ENCODE measurements at regions not wholly inside any gene's neighbourhood (a gene's known extent, or its start where the extent isn't known, plus 50 kb on each side); places are given as distances from the start of the nearest gene placed in this dataset.

DNA sequence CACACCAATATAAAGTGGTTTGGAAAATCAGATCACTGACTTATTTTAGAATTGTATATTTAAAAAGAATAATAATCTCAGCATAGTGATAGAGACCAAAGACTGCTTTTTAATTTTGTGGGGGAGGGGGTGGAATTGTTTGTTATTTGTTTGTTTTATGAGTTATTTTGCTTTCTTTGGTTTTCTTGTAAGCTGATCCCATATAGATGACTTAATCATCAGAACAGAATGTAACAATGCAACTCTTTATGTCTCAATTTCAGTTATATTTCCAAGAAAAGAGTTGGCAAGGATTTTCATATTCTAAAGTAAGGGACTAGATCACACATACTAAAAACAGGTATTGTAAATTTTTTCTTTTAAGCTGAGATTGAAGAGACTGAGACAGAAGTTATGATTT, 984.9 kb downstream of the TLE4 start:
- no peak overlapping the region for H3K4me3 ChIP-seq (replicated peaks in 1 of 3; ENCODE audit: insufficient read depth in 1 of 3, low read depth in 1 of 3, low read length in 3 of 3)
- no TSS peak for BruUV-seq (replicated peaks)
- H3K27ac ChIP-seq (ENCODE audit: insufficient read depth, low read depth, low read length), result no peak overlapping the region
- no peak for TF ChIP-seq GATA2 (IDR thresholded peaks at IDR 0.05; ENCODE audit: insufficient read depth, insufficient read length, low read depth, low read length)
- TF ChIP-seq FOS (IDR thresholded peaks at IDR 0.05; ENCODE audit: borderline replicate concordance, insufficient read depth, low read length), result no peak
- TF ChIP-seq, protein P1, sequence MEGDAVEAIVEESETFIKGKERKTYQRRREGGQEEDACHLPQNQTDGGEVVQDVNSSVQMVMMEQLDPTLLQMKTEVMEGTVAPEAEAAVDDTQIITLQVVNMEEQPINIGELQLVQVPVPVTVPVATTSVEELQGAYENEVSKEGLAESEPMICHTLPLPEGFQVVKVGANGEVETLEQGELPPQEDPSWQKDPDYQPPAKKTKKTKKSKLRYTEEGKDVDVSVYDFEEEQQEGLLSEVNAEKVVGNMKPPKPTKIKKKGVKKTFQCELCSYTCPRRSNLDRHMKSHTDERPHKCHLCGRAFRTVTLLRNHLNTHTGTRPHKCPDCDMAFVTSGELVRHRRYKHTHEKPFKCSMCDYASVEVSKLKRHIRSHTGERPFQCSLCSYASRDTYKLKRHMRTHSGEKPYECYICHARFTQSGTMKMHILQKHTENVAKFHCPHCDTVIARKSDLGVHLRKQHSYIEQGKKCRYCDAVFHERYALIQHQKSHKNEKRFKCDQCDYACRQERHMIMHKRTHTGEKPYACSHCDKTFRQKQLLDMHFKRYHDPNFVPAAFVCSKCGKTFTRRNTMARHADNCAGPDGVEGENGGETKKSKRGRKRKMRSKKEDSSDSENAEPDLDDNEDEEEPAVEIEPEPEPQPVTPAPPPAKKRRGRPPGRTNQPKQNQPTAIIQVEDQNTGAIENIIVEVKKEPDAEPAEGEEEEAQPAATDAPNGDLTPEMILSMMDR (IDR thresholded peaks at IDR 0.05; ENCODE audit: extremely low read depth in 1 of 2, insufficient read depth in 1 of 2, low read depth in 1 of 2, low read length in 2 of 2), result no peak
- TF ChIP-seq, protein P2, sequence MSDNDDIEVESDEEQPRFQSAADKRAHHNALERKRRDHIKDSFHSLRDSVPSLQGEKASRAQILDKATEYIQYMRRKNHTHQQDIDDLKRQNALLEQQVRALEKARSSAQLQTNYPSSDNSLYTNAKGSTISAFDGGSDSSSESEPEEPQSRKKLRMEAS (IDR thresholded peaks at IDR 0.05; ENCODE audit: insufficient read depth, insufficient read length), result no peak
- no peak for TF ChIP-seq JUN (IDR thresholded peaks at IDR 0.05; ENCODE audit: borderline replicate concordance, insufficient read depth, insufficient read length, low read depth)
- TF ChIP-seq EZH2 (IDR thresholded peaks at IDR 0.05; ENCODE audit: borderline replicate concordance, low read depth, low read length, severe bottlenecking), result no peak
- no peak for TF ChIP-seq MYC (IDR thresholded peaks at IDR 0.05; ENCODE audit: low read depth, low read length)
- no peak for TF ChIP-seq POLR2AphosphoS5 (IDR thresholded peaks at IDR 0.05; ENCODE audit: insufficient read depth, low read depth, low read length)
- TF ChIP-seq POLR2A (IDR thresholded peaks at IDR 0.05; ENCODE audit: low read depth, low read length), result no peak
- H3K4me2 ChIP-seq (ENCODE audit: insufficient read depth, low read length), result no peak overlapping the region
- H3K36me3 ChIP-seq (ENCODE audit: control insufficient read depth in 2 of 2, extremely low read depth in 1 of 2, insufficient read depth in 2 of 2, low read length in 2 of 2), result no peaks in the 10 kb centered on the region
- FAIRE-seq, result no peak
- H3K9ac ChIP-seq (replicated peaks; ENCODE audit: extremely low read depth, insufficient read depth, low read length), result no peak overlapping the region
- H3K4me1 ChIP-seq (ENCODE audit: control insufficient read depth, extremely low read depth, insufficient read depth, low read length), result no peaks in the 10 kb centered on the region
- no peaks in the 10 kb centered on the region for H4K20me1 ChIP-seq (replicated peaks; ENCODE audit: control insufficient read depth, extremely low read depth, insufficient read depth, low read length)
- no peak overlapping the region for H2AFZ ChIP-seq (ENCODE audit: low read depth, low read length)
- intact Hi-C loops (cut with micrococcal nuclease), result no loop called here
- peaks cover 5% of the 10 kb centered on the region for H3K9me3 ChIP-seq (replicated peaks; ENCODE audit: control insufficient read depth, insufficient read depth, low read length)
- H3K9me1 ChIP-seq (replicated peaks; ENCODE audit: control insufficient read depth, extremely low read depth, insufficient read depth, low read length), result no peaks in the 10 kb centered on the region
- H3K79me2 ChIP-seq (ENCODE audit: control insufficient read depth, insufficient read depth, low read length), result no peaks in the 10 kb centered on the region
- no peak for DNase-seq (ENCODE audit: low read depth, low spot score)
- dilution Hi-C loops (cut with MboI; ENCODE audit: extremely low pct_ligation_motif_present, low sequenced_read_pairs), result no loop called here
- POLR2A ChIA-PET, result no interaction called here
- CTCF ChIA-PET, result no interaction called here
- no peaks in the 10 kb centered on the region for H3K27me3 ChIP-seq (ENCODE audit: control insufficient read depth in 2 of 2, insufficient read depth in 2 of 2, low read length in 2 of 2)
